ENCODE measurements at regions not wholly inside any gene's neighbourhood (a gene's known extent, or its start where the extent isn't known, plus 50 kb on each side); places are given as distances from the start of the nearest gene placed in this dataset.

- intact Hi-C loops (cut with DNase I, micrococcal nuclease): no loop called here
- ATAC-seq (no peak), DNase-seq (no peak)
- Mint-ChIP-seq H3K27ac (no peak overlapping the region), H3K4me1 (no peaks in the 10 kb centered on the region), H3K36me3 (ENCODE audit: low read depth) (no peaks in the 10 kb centered on the region), H3K4me3 (no peak overlapping the region), H3K27me3 (no peaks in the 10 kb centered on the region), H3K9me3 (ENCODE audit: low read depth) (no peaks in the 10 kb centered on the region)
- CTCF ChIA-PET: interaction anchor here (1.7 kb wide), 1 partner anchor 9 kb away, joined by 3 read pairs; no protein-coding TSS in a partner anchor
- POLR2A ChIA-PET: no interaction called here
Measured at GRCh38 chr13:109281903-109282635, 504.3 kb downstream of the IRS2 start.

DNA sequence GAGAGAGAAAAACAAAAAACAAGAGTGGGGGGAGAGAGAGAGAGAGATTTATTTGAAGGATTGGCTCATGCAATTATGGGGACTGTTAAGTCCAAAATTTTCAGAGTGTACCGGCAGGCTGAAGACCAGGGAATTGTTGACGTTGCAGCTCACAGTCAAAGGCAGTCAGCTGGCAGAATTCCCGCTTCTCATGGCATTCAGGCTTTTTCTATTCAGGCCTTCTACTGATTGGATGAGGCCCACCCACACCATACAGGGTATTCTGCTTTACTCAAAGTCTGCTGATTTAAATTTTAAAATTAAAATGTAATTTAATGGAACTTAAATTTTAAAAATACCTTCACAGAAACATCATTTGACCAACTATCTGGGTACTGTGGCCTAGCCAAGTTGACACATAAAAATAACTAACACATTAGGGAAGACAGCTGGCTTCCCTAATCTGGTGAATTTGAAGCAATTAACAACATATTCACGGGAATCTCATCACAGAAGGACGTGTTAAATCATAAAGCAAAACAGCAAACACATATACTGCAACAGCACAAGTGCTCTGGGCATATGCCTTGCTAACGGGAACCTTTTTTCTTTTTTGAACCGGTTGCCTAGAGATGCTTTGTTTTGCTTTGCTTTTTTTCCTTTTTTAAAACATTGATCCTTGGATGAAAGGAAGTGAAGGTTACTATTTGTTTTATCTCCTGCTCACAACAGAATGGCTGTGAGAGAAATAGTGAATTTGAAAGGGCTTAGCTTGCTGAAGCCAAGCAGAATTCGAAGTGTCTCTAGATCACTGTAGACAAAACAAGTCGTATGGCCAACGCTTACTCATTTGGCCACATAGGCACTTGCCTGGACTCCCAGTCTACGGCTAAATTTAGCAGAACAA lies 505.1 kb downstream of the IRS2 start:
- no peaks in the 10 kb centered on the region for H3K4me1 Mint-ChIP-seq
- POLR2A ChIA-PET: no interaction called here
- H3K36me3 Mint-ChIP-seq (ENCODE audit: low read depth): no peaks in the 10 kb centered on the region
- H3K27me3 Mint-ChIP-seq: no peaks in the 10 kb centered on the region
- CTCF ChIA-PET: interaction anchor here (1.7 kb wide), 1 partner anchor 8 kb away, joined by 3 read pairs; no protein-coding TSS in a partner anchor
- intact Hi-C loops (cut with DNase I, micrococcal nuclease): no loop called here
- ATAC-seq (no peak), DNase-seq (no peak)
- H3K9me3 Mint-ChIP-seq (ENCODE audit: low read depth): no peaks in the 10 kb centered on the region
- H3K27ac Mint-ChIP-seq: no peak overlapping the region
- no peak overlapping the region for H3K4me3 Mint-ChIP-seq

GRCh38 chr13:109276261-109276660 lies 510.1 kb downstream of the IRS2 start:
- POLR2A ChIA-PET: no interaction called here
- intact Hi-C loops (cut with DNase I, micrococcal nuclease): no loop called here
- no peaks in the 10 kb centered on the region for H3K9me3 Mint-ChIP-seq (ENCODE audit: low read depth)

GRCh38 chr13:109275852-109276251 lies 510.5 kb downstream of the IRS2 start:
- no peak for ATAC-seq
- H3K36me3 Mint-ChIP-seq (ENCODE audit: low read depth): no peaks in the 10 kb centered on the region
- no peaks in the 10 kb centered on the region for H3K9me3 Mint-ChIP-seq (ENCODE audit: low read depth)
- no peak overlapping the region for H3K4me3 Mint-ChIP-seq
- peaks cover 2% of the 10 kb centered on the region for H3K27me3 Mint-ChIP-seq
- no peaks in the 10 kb centered on the region for H3K4me1 Mint-ChIP-seq
- POLR2A ChIA-PET: no interaction called here
- CTCF ChIA-PET: no interaction called here
- intact Hi-C loops (cut with DNase I, micrococcal nuclease): no loop called here
- DNase-seq: no peak
- H3K27ac Mint-ChIP-seq: no peak overlapping the region

More at GRCh38 chr13:109276261-109276660, 510.1 kb downstream of the IRS2 start:
- CTCF ChIA-PET: no interaction called here
- no peak for DNase-seq
- Mint-ChIP-seq H3K27ac (no peak overlapping the region), H3K27me3 (peaks cover 2% of the 10 kb centered on the region), H3K4me1 (no peaks in the 10 kb centered on the region), H3K36me3 (ENCODE audit: low read depth) (no peaks in the 10 kb centered on the region), H3K4me3 (no peak overlapping the region)
- ATAC-seq: no peak

- Mint-ChIP-seq H3K27me3 (peaks cover 2% of the 10 kb centered on the region), H3K27ac (no peak overlapping the region), H3K36me3 (ENCODE audit: low read depth) (no peaks in the 10 kb centered on the region), H3K9me3 (ENCODE audit: low read depth) (no peaks in the 10 kb centered on the region), H3K4me1 (no peaks in the 10 kb centered on the region), H3K4me3 (no peak overlapping the region)
- POLR2A ChIA-PET: no interaction called here
- CTCF ChIA-PET: no interaction called here
- intact Hi-C loops (cut with DNase I, micrococcal nuclease): no loop called here
- no peak for ATAC-seq
- no peak for DNase-seq
Measured at GRCh38 chr13:109275139-109275745, 511.1 kb downstream of the IRS2 start.

DNA sequence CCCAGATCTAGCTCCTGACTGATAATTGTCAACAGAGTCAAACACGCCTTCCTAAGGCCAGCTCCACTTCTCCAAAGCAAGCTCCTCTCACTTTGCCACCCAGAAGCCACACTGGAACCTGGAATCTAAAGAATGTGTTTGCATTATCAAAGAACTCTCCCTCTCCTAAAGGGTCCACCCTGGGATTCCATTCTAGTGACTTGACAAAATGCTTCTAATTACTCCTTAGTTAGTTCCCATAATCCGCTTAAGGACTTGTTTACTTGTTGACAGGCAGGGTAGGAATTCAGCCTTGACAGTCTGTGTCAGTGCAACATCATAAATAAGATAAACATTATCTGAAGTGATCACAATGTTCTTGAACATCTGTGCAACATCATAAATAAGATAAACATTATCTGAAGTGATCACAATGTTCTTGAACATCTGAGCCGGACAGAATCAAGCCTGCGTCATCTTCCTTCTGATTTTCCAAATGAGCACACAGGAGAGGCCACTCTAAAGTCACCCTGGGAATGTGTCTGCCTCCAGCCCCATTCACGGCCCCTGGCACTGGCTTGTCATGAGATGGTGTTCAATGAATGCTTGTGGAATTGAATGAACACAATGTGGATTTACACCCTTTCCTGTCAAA lies 512.1 kb downstream of the IRS2 start:
- Mint-ChIP-seq H3K27me3 (peaks cover 3% of the 10 kb centered on the region), H3K9me3 (ENCODE audit: low read depth) (no peaks in the 10 kb centered on the region), H3K36me3 (ENCODE audit: low read depth) (no peaks in the 10 kb centered on the region), H3K4me1 (no peaks in the 10 kb centered on the region), H3K4me3 (no peak overlapping the region), H3K27ac (no peak overlapping the region)
- ATAC-seq: no peak
- ChIA-PET POLR2A (no interaction called here), CTCF (no interaction called here)
- intact Hi-C loops (cut with DNase I, micrococcal nuclease): no loop called here
- DNase-seq: no peak

DNA sequence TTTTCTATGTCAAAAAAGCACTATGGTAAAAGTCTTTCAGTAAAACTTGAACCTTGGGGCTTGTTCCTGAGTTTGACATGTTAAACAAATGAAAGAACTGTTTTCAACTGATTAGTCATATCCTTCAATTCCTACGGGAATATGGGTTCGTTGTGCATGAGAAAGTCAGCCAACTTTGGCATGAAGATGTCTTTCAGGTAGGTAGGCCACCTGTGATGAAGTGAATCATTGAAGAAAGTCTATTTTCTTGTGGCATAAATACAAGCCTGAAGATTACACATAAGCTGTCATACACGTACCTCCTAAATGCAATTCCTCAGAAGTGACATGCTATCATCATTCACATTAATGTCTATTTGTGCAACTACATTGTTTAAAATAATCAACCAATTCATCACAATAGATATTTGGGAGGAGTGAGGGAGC lies 513.0 kb downstream of the IRS2 start:
- POLR2A ChIA-PET: no interaction called here
- H3K4me1 Mint-ChIP-seq: no peaks in the 10 kb centered on the region
- peaks cover 5% of the 10 kb centered on the region for H3K27me3 Mint-ChIP-seq
- ATAC-seq: no peak
- H3K9me3 Mint-ChIP-seq (ENCODE audit: low read depth): no peaks in the 10 kb centered on the region
- no peak overlapping the region for H3K4me3 Mint-ChIP-seq
- no peak for DNase-seq
- H3K27ac Mint-ChIP-seq: no peak overlapping the region
- CTCF ChIA-PET: interaction anchor here (0.8 kb wide), 1 partner anchor 9 kb away, joined by 3 read pairs; no protein-coding TSS in a partner anchor
- no peaks in the 10 kb centered on the region for H3K36me3 Mint-ChIP-seq (ENCODE audit: low read depth)
- intact Hi-C loops (cut with DNase I, micrococcal nuclease): no loop called here

GRCh38 chr13:109272595-109273325 lies 513.6 kb downstream of the IRS2 start:
- ChIA-PET CTCF (interaction anchor here (0.8 kb wide), 1 partner anchor 9 kb away, joined by 3 read pairs; no protein-coding TSS in a partner anchor), POLR2A (no interaction called here)
- ATAC-seq (no peak), DNase-seq (no peak)
- no peak overlapping the region for H3K4me3 Mint-ChIP-seq
- H3K27ac Mint-ChIP-seq: no peak overlapping the region
- no peaks in the 10 kb centered on the region for H3K9me3 Mint-ChIP-seq (ENCODE audit: low read depth)
- H3K4me1 Mint-ChIP-seq: no peaks in the 10 kb centered on the region
- H3K27me3 Mint-ChIP-seq: peaks cover 5% of the 10 kb centered on the region
- no peaks in the 10 kb centered on the region for H3K36me3 Mint-ChIP-seq (ENCODE audit: low read depth)
- intact Hi-C loops (cut with DNase I, micrococcal nuclease): no loop called here

- POLR2A ChIA-PET: no interaction called here
- intact Hi-C loops (cut with DNase I, micrococcal nuclease): no loop called here
- no peak for ATAC-seq
- no peak for DNase-seq
- Mint-ChIP-seq H3K27ac (no peak overlapping the region), H3K36me3 (ENCODE audit: low read depth) (no peaks in the 10 kb centered on the region), H3K27me3 (peaks cover 5% of the 10 kb centered on the region), H3K9me3 (ENCODE audit: low read depth) (no peaks in the 10 kb centered on the region), H3K4me1 (no peaks in the 10 kb centered on the region), H3K4me3 (no peak overlapping the region)
- CTCF ChIA-PET: no interaction called here
Measured at GRCh38 chr13:109271555-109272541, 514.5 kb downstream of the IRS2 start.

DNA sequence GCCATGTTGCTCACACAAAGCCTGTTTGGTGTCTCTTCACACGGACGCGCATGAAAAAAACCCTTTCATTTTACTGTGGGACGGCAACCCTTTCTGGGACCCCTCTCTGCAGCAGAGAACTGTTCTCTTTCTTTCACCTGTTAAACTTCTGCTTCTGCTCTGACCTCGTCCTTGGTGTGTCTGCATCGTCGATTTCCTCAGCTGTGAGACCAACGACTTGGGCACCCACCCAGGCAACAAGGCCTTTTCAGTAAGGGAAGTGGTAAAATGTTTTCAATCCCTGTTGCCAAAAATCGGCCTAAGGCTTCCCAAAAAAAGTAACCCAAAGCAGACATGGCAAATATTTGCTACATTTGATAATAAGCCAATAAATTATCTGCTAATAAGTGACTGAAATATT lies 515.3 kb downstream of the IRS2 start:
- intact Hi-C loops (cut with DNase I, micrococcal nuclease): no loop called here
- Mint-ChIP-seq H3K4me1 (no peaks in the 10 kb centered on the region), H3K36me3 (ENCODE audit: low read depth) (no peaks in the 10 kb centered on the region), H3K9me3 (ENCODE audit: low read depth) (no peaks in the 10 kb centered on the region), H3K4me3 (no peak overlapping the region), H3K27ac (no peak overlapping the region), H3K27me3 (peaks cover 7% of the 10 kb centered on the region)
- no peak for ATAC-seq
- ChIA-PET POLR2A (no interaction called here), CTCF (no interaction called here)
- DNase-seq: no peak

Measured in activated CD4-positive, alpha-beta T cell treated with anti-CD3 and anti-CD28 coated beads for 36 hours (primary cell).